ENCODE measurements at regions not wholly inside any gene's neighbourhood (a gene's known extent, or its start where the extent isn't known, plus 50 kb on each side); places are given as distances from the start of the nearest gene placed in this dataset.

- DNase-seq: peak; percentile 87
Observed at GRCh38 chr13:111955412-111956065, 111.4 kb upstream of the SOX1 start.

DNA sequence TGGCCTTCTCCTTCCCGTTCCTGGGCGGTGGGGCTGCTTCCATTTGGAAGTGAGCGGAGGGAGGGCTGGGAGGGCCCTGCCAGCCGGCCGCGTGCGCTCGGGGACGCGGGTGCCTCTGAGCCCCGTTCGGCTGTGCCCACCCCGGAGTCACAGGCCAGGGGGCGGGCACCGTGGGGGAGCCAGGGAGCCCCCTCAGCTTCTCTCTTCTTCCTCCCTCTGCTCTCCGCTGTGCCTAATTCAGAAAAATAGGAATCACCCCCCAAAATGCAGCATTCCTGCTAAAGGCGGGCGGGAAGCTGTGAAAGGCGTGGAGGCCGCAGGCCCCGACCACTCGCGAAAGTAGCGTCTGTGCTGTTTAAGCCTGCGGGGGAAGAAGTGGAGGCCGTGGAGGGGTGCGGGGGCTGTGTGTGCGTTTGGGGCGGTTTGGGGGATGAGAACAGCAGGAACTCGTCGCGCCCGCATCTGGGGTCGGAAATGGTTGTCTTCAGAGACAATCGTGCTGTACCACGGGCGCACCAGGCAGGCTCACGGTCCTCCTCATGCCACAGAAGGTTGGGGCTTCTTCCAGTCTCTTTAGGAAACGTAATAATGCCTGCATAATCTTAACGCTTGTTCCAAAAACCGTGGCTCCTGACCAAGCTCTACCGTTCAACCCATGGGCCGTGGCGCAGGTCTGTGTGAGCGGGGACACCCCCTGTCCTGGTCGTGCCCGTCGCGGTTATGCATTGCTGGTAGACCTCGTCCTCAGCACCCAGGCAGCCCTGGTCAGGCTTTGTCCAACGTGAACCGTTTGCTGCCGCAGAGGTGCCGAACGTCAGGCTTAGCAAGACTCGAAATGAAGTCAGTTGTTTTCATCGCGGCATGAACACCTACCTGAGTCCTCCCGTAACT is 110.4 kb upstream of the SOX1 start:
- no peak for DNase-seq

GRCh38 chr13:111957913-111958450 is 109.0 kb upstream of the SOX1 start:
- DNase-seq: no peak

GRCh38 chr13:111958612-111959395 is 108.1 kb upstream of the SOX1 start:
- DNase-seq: no peak

GRCh38 chr13:111960152-111960772 is 106.7 kb upstream of the SOX1 start:
- no peak for DNase-seq

DNA sequence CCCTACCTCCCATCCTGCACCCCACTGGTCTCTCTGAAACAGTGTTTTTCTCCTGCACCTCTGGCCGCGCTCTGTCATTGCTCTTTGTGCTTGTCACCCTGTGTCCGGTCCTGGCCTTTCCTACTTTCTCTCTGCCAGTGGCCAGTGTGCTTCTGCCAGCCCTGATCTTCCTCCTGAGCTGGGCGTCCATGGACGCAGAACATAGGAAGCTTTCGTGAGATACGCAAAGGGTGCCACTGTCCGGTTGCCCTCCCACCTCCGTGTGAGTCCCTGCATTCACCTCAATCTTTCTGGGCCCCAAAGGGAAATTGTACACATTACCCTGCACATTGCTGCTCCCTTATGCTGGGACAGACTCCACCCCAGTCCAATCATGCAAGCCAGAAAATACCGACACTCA is 105.7 kb upstream of the SOX1 start:
- DNase-seq: no peak

DNA sequence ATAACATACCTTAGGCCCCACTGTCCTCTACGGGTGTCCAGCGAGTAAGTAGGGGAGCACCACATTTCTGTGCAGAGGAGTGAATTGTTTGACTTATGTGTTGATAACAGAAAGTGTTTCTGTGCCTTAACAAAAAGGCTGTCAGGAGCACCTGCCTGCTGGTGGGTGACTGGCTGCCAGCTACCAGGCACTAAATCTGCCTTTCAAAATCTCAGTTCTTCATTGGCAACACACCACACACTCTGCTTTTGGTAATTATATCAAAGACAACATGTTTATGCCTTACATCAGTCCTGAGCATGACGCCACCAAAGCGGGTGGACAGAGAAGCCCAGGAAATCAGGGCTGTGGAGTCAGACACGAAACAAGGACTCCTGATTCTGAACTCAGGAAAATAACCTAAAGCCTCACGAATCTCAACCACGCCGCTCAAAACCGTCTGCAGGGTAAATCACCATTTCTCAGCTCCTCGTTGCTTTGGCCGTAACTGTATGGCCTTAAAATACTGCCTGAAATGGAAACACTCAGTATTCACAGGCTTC is 105.2 kb upstream of the SOX1 start:
- no peak for DNase-seq

DNA sequence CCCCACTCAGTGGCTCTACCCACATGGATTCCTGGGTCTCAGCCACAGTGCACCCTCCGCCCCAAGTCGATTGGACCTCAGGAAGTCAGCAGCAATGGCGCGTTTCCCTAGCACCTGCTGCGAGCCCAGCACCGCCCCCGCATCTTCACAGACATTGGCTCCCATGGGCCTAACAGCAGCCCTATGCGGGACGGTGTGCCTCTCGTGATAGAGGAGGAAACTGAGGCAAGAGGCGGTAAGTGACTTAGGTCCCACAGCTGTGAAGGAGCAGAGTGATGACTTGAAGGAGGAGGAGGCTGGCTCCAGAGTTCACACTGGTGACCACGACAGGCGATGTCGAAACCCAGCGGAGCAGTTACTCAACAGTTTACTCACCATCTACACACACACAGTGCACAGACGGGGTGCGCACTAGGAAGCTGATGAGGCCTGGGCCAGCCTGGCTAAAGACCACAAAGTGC is 104.5 kb upstream of the SOX1 start:
- DNase-seq: no peak

GRCh38 chr13:111963031-111963430 is 103.9 kb upstream of the SOX1 start:
- no peak for DNase-seq

DNA sequence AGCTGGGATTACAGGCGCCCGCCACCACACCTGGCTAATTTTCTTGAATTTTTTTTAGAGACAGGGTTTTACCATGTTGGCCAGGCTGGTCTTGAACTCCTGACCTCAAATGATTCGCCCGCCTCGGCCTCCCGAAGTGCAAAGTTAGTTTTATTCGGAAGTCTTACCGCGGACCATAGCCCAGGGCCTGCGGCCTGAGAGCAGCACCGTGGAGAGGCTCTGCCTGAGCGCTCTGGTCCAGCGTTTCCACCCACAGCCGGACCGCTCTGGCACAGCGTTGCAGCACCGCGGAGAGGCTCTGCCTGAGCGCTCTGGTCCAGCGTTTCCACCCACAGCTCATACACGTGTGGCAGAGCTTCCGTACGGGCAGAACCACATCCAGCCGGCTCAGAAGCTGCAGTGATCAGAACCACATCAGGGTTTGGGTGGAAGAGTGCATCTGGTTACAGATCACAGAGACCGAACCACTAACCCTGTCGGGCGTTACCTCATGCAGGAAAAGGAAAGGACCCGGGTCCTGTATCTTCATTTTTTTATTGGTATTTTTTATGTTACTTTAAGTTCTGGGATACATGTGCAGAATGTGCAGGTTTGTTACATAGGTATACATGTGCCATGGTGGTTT is 102.4 kb upstream of the SOX1 start:
- no peak for DNase-seq

GRCh38 chr13:111965466-111966214 is 101.3 kb upstream of the SOX1 start:
- no peak for DNase-seq

DNA sequence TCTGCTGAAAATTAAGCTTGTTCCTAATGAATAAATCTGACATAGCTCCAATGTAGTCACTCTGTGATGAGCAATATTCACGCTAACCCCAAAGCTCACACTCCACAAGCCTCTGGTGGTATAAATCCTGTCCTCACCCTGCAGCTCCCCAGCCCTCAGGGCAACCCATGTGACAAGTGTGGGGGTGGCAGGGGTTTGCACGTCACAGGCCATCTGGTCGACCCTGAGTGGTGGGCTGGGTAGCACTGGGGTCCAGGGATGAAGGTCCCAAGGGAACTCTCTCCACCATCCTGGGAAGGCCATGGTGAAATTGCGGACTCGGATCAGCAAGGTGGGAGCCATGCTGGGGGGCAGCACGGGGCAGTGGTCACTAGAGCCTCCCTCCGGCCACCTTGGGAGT is 100.0 kb upstream of the SOX1 start:
- DNase-seq: no peak

DNA sequence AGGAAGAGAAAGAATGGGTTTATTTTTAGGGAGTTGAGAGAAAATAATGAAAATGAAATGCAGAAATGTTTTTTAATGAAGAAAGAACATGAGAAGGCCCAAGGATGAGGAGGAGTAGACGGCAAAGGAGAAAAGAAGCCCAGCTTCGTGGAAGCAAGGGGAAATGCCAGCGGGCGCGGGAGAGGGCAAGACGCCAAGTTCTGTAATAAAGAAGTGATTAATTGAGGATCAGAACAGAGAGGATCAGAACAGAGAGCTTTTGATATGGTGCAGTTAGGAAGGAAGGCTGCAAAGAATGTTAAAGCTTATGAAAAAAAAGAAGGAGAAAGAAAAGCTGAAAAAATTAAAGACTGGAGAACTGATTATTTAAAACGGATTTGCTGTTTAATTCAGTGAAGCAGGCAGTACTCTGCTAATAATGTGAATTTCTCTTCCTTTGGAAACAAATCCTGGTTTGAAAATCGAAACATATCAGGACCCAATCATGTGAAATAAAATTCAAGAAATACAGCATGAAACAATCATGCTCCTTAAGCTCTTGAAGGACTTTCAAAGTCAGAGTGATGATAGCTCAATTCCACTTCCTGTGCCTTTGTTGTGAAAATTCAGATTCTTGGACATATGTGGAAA is 99.3 kb upstream of the SOX1 start:
- DNase-seq: no peak

GRCh38 chr13:111968336-111969010 is 98.5 kb upstream of the SOX1 start:
- DNase-seq: no peak

GRCh38 chr13:111969551-111970135 is 97.3 kb upstream of the SOX1 start:
- DNase-seq: no peak

- DNase-seq: no peak
Observed at GRCh38 chr13:111970494-111971141, 96.3 kb upstream of the SOX1 start.

DNA sequence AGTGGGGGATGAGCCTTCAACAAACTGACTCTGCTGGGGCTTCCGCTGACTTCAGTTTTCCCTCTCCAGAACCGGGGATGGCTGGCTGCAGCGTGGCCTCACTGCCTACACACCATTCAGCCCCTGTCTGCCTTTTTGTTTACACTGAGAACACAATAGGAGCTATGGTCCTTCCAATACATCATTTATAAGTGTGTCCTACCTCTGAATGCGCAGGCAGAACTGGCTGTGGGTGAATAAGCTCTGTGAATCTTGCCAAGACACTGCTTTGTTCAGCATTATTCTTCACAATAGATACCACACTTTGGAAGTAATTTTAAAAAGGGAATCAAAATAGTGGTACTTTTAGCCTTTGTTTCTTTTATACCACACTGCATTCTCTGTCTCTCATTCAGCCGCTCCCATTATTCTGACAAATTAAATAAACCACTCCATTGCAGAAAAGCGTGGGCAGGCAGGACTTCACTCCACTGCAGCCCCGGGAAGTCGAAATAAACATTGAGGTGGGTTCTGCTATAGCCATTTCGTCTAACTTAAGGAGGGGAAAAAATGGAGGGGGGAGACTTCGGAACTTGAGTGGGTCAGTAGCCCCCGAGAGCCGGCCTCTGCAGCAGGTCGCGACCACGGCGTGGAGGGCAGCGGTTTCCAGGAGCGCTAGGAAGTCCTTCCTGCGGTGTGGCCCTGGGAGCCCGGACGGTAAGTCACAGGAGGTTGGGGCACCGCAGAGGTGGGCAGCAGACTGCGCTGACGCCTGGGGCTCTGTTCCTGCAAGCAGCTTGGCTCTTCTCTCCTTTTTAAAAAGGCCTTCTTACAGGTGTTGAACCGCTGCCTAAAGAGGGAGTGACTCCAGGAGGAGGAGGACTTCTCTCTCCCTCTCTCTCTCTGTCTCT is 94.8 kb upstream of the SOX1 start:
- peak; percentile 42 for DNase-seq

- DNase-seq: no peak
Observed at GRCh38 chr13:111973186-111973585, 93.8 kb upstream of the SOX1 start.

Measured in NCI-H146 (cell line).